Vagina (tissue), 2 donors: ENCODE measurements at regions not wholly inside any gene's neighbourhood (a gene's known extent, or its start where the extent isn't known, plus 50 kb on each side); places are given as distances from the start of the nearest gene placed in this dataset.

ENCODE experiments used
- CTCF ChIP-seq, 3 experiments: fragments of 450-650 bp in 2 of 3; fragments of 200-600 bp in 1 of 3; sonication (generic) in 1 of 3; IDR thresholded peaks; one replicate each; pipeline ENCODE4 v1.5.1; 2017 to 2019; ENCODE audit warnings: antibody characterized with exemption in 3 of 3, mild to moderate bottlenecking in 2 of 3, moderate library complexity in 2 of 3
- POLR2A ChIP-seq, 2 donors: fragments of 450-650 bp; IDR thresholded peaks; one replicate each; pipeline ENCODE4 v1.6.1; 2017; ENCODE audit warnings: antibody characterized with exemption in 2 of 2, mild to moderate bottlenecking in 2 of 2, moderate library complexity in 2 of 2
- POLR2AphosphoS5 ChIP-seq, 2 donors: sonication (generic); formaldehyde crosslinking; IDR thresholded peaks; one replicate each; pipeline ENCODE4 v1.9.0; 2017; ENCODE audit warnings: antibody characterized with exemption in 2 of 2, mild to moderate bottlenecking in 2 of 2, low read depth in 1 of 2; ENCODE audit not compliant: insufficient read depth in 1 of 2

- no peak for TF ChIP-seq POLR2A (IDR thresholded peaks at IDR 0.05)
- no peak for TF ChIP-seq POLR2AphosphoS5 (IDR thresholded peaks at IDR 0.05; ENCODE audit: insufficient read depth in 1 of 2, low read depth in 1 of 2)
- no peak for TF ChIP-seq CTCF (IDR thresholded peaks at IDR 0.05)
Observed at GRCh38 chr3:153484842-153485241, 322.8 kb downstream of the RAP2B start.
